Hepatocyte (in vitro differentiated cells): ENCODE measurements at regions not wholly inside any gene's neighbourhood (a gene's known extent, or its start where the extent isn't known, plus 50 kb on each side); places are given as distances from the start of the nearest gene placed in this dataset.

ENCODE experiments used
- CTCF ChIP-seq: fragments of 200-600 bp; sonication (generic); IDR thresholded peaks from 2 replicates; pipeline ENCODE4 v1.5.1; 2016; ENCODE audit warnings: antibody characterized with exemption, mild to moderate bottlenecking; ENCODE audit not compliant: poor library complexity
- EZH2phosphoT487 ChIP-seq: fragments of 200-600 bp; sonication (generic); IDR thresholded peaks from one replicate; pipeline ENCODE4 v1.6.1; 2018; ENCODE audit warnings: antibody characterized with exemption, mild to moderate bottlenecking, low read depth, moderate library complexity; ENCODE audit not compliant: unreplicated experiment, severe bottlenecking

DNA sequence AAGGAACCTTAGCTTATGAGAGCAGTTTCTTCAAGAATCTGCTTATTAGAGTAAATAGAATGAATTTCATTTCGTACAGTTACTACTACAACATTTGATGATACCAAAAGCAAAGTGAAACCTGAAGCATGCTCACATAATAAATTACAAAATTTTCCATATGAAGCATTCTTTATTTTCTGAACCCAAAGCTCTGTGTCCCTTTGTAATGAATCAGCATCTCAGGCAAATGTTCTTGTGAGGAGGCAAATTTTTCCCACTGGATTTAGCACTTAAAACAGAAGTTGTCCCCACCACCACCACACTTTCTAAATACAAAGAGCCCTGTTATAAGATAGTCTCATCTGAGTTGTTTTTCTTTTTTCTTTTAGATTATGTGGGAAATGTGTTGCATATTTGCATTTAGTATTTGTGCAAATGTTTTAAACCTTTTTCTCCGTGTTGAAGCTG lies 70.7 kb upstream of the NFKB1 start:
- TF ChIP-seq CTCF (no peak), EZH2phosphoT487 (no peak)
